Astrocyte (in vitro differentiated cells and primary cell): ENCODE measurements at regions not wholly inside any gene's neighbourhood (a gene's known extent, or its start where the extent isn't known, plus 50 kb on each side); places are given as distances from the start of the nearest gene placed in this dataset.

Experiments used
- DNase-seq: peaks from one replicate; pipeline ENCODE4 v3.0.0-alpha.2; 2010; ENCODE audit warnings: low read depth
- FAIRE-seq: peaks from 2 replicates; lab custom pipeline; 2011; peaks lifted over from hg19 to GRCh38; lab: Jason Lieb, UNC
- H2AFZ ChIP-seq: 2 replicates; pipeline ENCODE4 v1.6.0; 2012; ENCODE audit warnings: low read depth, low read length, inconsistent platforms
- H3K27ac ChIP-seq: 2 replicates; pipeline ENCODE4 v1.5.1; 2011; ENCODE audit warnings: low read depth, low read length, inconsistent platforms
- H3K27me3 ChIP-seq: 2 replicates; pipeline ENCODE4 v1.6.0; 2011; ENCODE audit warnings: low read length, inconsistent platforms; ENCODE audit not compliant: insufficient read depth
- H3K36me3 ChIP-seq: 2 replicates; pipeline ENCODE4 v1.5.1; 2011; ENCODE audit warnings: low read length, inconsistent platforms; ENCODE audit not compliant: insufficient read depth
- H3K4me1 ChIP-seq: 2 replicates; pipeline ENCODE4 v1.5.1; 2011; ENCODE audit warnings: low read length, inconsistent platforms; ENCODE audit not compliant: insufficient read depth
- H3K4me2 ChIP-seq: 2 replicates; pipeline ENCODE4 v1.6.0; 2012; ENCODE audit warnings: low read length, inconsistent platforms
- H3K4me3 ChIP-seq: 2 replicates; pipeline ENCODE4 v1.5.1; 2011; ENCODE audit warnings: low read depth, mild to moderate bottlenecking, low read length, inconsistent platforms; ENCODE audit not compliant: insufficient read depth
- H3K79me2 ChIP-seq: 2 replicates; pipeline ENCODE4 v1.6.0; 2012; ENCODE audit warnings: mild to moderate bottlenecking, low read length, inconsistent platforms; ENCODE audit not compliant: insufficient read depth
- H3K9ac ChIP-seq: 2 replicates; pipeline ENCODE4 v1.6.0; 2012; ENCODE audit warnings: mild to moderate bottlenecking, low read length, inconsistent platforms
- H3K9me3 ChIP-seq: 2 replicates; pipeline ENCODE4 v1.5.1; 2012; ENCODE audit warnings: low read depth, mild to moderate bottlenecking, low read length, inconsistent platforms; ENCODE audit not compliant: insufficient read depth
- H4K20me1 ChIP-seq: 2 replicates; pipeline ENCODE4 v1.6.0; 2012; ENCODE audit warnings: low read length, inconsistent platforms; ENCODE audit not compliant: insufficient read depth
- H3K27ac Mint-ChIP-seq: one replicate; pipeline ENCODE4 v1.8.0; 2021; ENCODE audit warnings: mild to moderate bottlenecking, mixed read lengths; ENCODE audit not compliant: unreplicated experiment
- H3K27me3 Mint-ChIP-seq: one replicate; pipeline ENCODE4 v1.8.0; 2021; ENCODE audit warnings: low read depth, mixed read lengths; ENCODE audit not compliant: unreplicated experiment
- H3K36me3 Mint-ChIP-seq: one replicate; pipeline ENCODE4 v1.8.0; 2021; ENCODE audit warnings: low read depth, mixed read lengths; ENCODE audit not compliant: unreplicated experiment
- H3K4me1 Mint-ChIP-seq: one replicate; pipeline ENCODE4 v1.8.0; 2021; ENCODE audit warnings: low read depth, mixed read lengths; ENCODE audit not compliant: unreplicated experiment
- H3K4me3 Mint-ChIP-seq: one replicate; pipeline ENCODE4 v1.8.0; 2021; ENCODE audit warnings: mild to moderate bottlenecking, moderate library complexity, mixed read lengths; ENCODE audit not compliant: unreplicated experiment
- H3K9me3 Mint-ChIP-seq: one replicate; pipeline ENCODE4 v1.8.0; 2021; ENCODE audit warnings: mild to moderate bottlenecking, mixed read lengths; ENCODE audit not compliant: unreplicated experiment
- CTCF ChIP-seq: IDR thresholded peaks from 2 replicates; pipeline ENCODE4 v1.5.1; 2011; ENCODE audit warnings: low read depth, mild to moderate bottlenecking, inconsistent platforms, low read length, moderate library complexity; ENCODE audit not compliant: insufficient read depth
- EZH2 ChIP-seq: IDR thresholded peaks from 2 replicates; pipeline ENCODE4 v1.6.1; 2012; ENCODE audit warnings: mild to moderate bottlenecking, low read length, inconsistent platforms; ENCODE audit not compliant: insufficient read depth

GRCh38 chr3:132119531-132119930 lies 84.7 kb upstream of the CPNE4 start:
- no peak overlapping the region for H3K27ac ChIP-seq
- H3K4me3 ChIP-seq: no peak overlapping the region
- Mint-ChIP-seq H3K36me3 (no peaks in the 10 kb centered on the region), H3K27me3 (no peaks in the 10 kb centered on the region), H3K9me3 (peaks cover 6% of the 10 kb centered on the region), H3K27ac (no peak overlapping the region), H3K4me1 (peaks cover 2% of the 10 kb centered on the region), H3K4me3 (no peak overlapping the region)
- H3K79me2 ChIP-seq: no peaks in the 10 kb centered on the region
- H4K20me1 ChIP-seq: no peaks in the 10 kb centered on the region
- H3K9me3 ChIP-seq: no peaks in the 10 kb centered on the region
- TF ChIP-seq EZH2 (no peak), CTCF (no peak)
- H3K27me3 ChIP-seq: no peaks in the 10 kb centered on the region
- H3K4me1 ChIP-seq: no peaks in the 10 kb centered on the region
- no peak for FAIRE-seq
- H3K9ac ChIP-seq: no peak overlapping the region
- no peak for DNase-seq
- no peaks in the 10 kb centered on the region for H3K36me3 ChIP-seq
- H3K4me2 ChIP-seq: no peak overlapping the region
- no peak overlapping the region for H2AFZ ChIP-seq

- Histone ChIP-seq H4K20me1 (no peaks in the 10 kb centered on the region), H2AFZ (no peak overlapping the region), H3K4me3 (no peak overlapping the region), H3K36me3 (no peaks in the 10 kb centered on the region), H3K4me1 (no peaks in the 10 kb centered on the region), H3K4me2 (no peak overlapping the region), H3K9ac (no peak overlapping the region), H3K27me3 (no peaks in the 10 kb centered on the region), H3K79me2 (no peaks in the 10 kb centered on the region), H3K27ac (no peak overlapping the region), H3K9me3 (no peaks in the 10 kb centered on the region)
- no peaks in the 10 kb centered on the region for H3K27me3 Mint-ChIP-seq
- H3K27ac Mint-ChIP-seq: no peak overlapping the region
- H3K4me1 Mint-ChIP-seq: no peaks in the 10 kb centered on the region
- H3K4me3 Mint-ChIP-seq: no peak overlapping the region
- H3K36me3 Mint-ChIP-seq: no peaks in the 10 kb centered on the region
- TF ChIP-seq EZH2 (no peak), CTCF (no peak)
- H3K9me3 Mint-ChIP-seq: peaks cover 7% of the 10 kb centered on the region
- FAIRE-seq (no peak), DNase-seq (no peak)
Measured at GRCh38 chr3:132124096-132124495, 89.3 kb upstream of the CPNE4 start.

GRCh38 chr3:132124651-132125284 lies 90.0 kb upstream of the CPNE4 start:
- FAIRE-seq (no peak), DNase-seq (no peak)
- H3K27me3 Mint-ChIP-seq: no peaks in the 10 kb centered on the region
- TF ChIP-seq CTCF (no peak), EZH2 (no peak)
- no peak overlapping the region for H2AFZ ChIP-seq
- no peaks in the 10 kb centered on the region for H3K79me2 ChIP-seq
- H3K4me1 Mint-ChIP-seq: no peaks in the 10 kb centered on the region
- H3K4me2 ChIP-seq: no peak overlapping the region
- H3K36me3 ChIP-seq: no peaks in the 10 kb centered on the region
- no peak overlapping the region for H3K27ac ChIP-seq
- H3K9ac ChIP-seq: no peak overlapping the region
- no peaks in the 10 kb centered on the region for H4K20me1 ChIP-seq
- no peaks in the 10 kb centered on the region for H3K27me3 ChIP-seq
- no peaks in the 10 kb centered on the region for H3K36me3 Mint-ChIP-seq
- H3K4me1 ChIP-seq: no peaks in the 10 kb centered on the region
- H3K9me3 ChIP-seq: no peaks in the 10 kb centered on the region
- H3K4me3 Mint-ChIP-seq: no peak overlapping the region
- H3K27ac Mint-ChIP-seq: no peak overlapping the region
- no peak overlapping the region for H3K4me3 ChIP-seq
- H3K9me3 Mint-ChIP-seq: peaks cover 7% of the 10 kb centered on the region
